Fibroblast of lung (primary cell): ENCODE measurements at regions not wholly inside any gene's neighbourhood (a gene's known extent, or its start where the extent isn't known, plus 50 kb on each side); places are given as distances from the start of the nearest gene placed in this dataset.

Experiments
- DNase-seq, 2 donors: peaks; one replicate each; pipeline versions ENCODE4 v3.0.0 to v3.0.0-alpha.2; 2010; ENCODE audit warnings: low read depth in 2 of 2
- H2AFZ ChIP-seq: 2 replicates; pipeline ENCODE4 v1.5.1; 2012; ENCODE audit warnings: low read length, control low read depth, inconsistent platforms
- H3K27ac ChIP-seq: 2 replicates; pipeline ENCODE4 v1.5.1; 2011; ENCODE audit warnings: low read length, control low read depth; ENCODE audit not compliant: insufficient read depth
- H3K27me3 ChIP-seq: 2 replicates; pipeline ENCODE4 v1.5.1; 2011; ENCODE audit warnings: mild to moderate bottlenecking, low read length; ENCODE audit not compliant: control insufficient read depth, insufficient read depth
- H3K36me3 ChIP-seq: 2 replicates; pipeline ENCODE4 v1.5.1; 2011; ENCODE audit warnings: low read length; ENCODE audit not compliant: control insufficient read depth, insufficient read depth
- H3K4me1 ChIP-seq: 2 replicates; pipeline ENCODE4 v1.5.1; 2011; ENCODE audit warnings: low read length; ENCODE audit not compliant: control insufficient read depth, insufficient read depth; ENCODE audit errors: extremely low read depth
- H3K4me2 ChIP-seq: 2 replicates; pipeline ENCODE4 v1.5.1; 2011; ENCODE audit warnings: low read length, control low read depth; ENCODE audit not compliant: insufficient read depth; ENCODE audit errors: extremely low read depth
- H3K4me3 ChIP-seq, 4 experiments: fragments of 200-600 bp in 1 of 4; sonication (generic) in 1 of 4; replicated peaks in 1 of 4; 2 replicates each; pipeline ENCODE4 v1.5.1; 2011 to 2016; ENCODE audit warnings: low read length in 4 of 4, low read depth in 3 of 4, mild to moderate bottlenecking in 3 of 4, control low read depth in 2 of 4, inconsistent platforms in 1 of 4, mixed read lengths in 1 of 4; ENCODE audit not compliant: insufficient read depth in 1 of 4; ENCODE audit errors: control extremely low read depth in 1 of 4
- H3K79me2 ChIP-seq: 2 replicates; pipeline ENCODE4 v1.5.1; 2012; ENCODE audit warnings: mild to moderate bottlenecking, low read length, inconsistent platforms; ENCODE audit not compliant: control insufficient read depth, insufficient read depth
- H3K9ac ChIP-seq: 2 replicates; pipeline ENCODE4 v1.5.1; 2011; ENCODE audit warnings: mild to moderate bottlenecking, low read length, control low read depth; ENCODE audit not compliant: insufficient read depth
- H3K9me3 ChIP-seq: 2 replicates; pipeline ENCODE4 v1.5.1; 2012; ENCODE audit warnings: low read depth, low read length; ENCODE audit not compliant: control insufficient read depth, insufficient read depth
- H4K20me1 ChIP-seq: 2 replicates; pipeline ENCODE4 v1.5.1; 2011; ENCODE audit warnings: low read length; ENCODE audit not compliant: control insufficient read depth, insufficient read depth; ENCODE audit errors: extremely low read depth
- EZH2 ChIP-seq: IDR thresholded peaks from 2 replicates; pipeline ENCODE4 v1.5.1; 2012; ENCODE audit warnings: low read length, control low read depth, mild to moderate bottlenecking; ENCODE audit errors: missing control alignments
- TF ChIP-seq, protein P1 (sequence below), 2 donors: IDR thresholded peaks in 1 of 2; conservative IDR thresholded peaks in 1 of 2; 1 replicate in 1 of 2; 2 replicates in 1 of 2; pipeline ENCODE4 v1.5.1; 2011 to 2012; ENCODE audit warnings: low read length in 2 of 2, control low read depth in 1 of 2, inconsistent platforms in 1 of 2, low read depth in 1 of 2, mild to moderate bottlenecking in 1 of 2

DNA sequence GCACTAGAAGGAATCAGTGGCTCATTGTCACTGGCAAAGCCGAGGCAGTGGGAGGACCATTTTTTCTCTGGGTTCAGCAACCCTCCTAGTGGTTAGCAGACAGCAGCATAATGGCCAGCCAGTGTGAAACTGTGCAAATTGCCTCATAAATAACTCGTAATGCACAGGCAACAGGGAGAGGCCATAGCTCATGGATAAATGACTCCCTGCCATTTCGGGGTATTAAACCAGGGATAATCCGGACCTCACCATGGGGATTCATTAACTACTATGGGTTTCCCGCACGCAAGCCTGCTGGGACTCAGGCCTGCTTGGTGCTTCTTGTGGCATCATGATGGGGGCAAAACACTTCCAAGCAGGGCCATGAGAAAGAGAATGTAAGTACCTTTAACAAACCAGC is 158.2 kb upstream of the CHD6 start:
- H4K20me1 ChIP-seq = no peaks in the 10 kb centered on the region
- H3K4me2 ChIP-seq = no peak overlapping the region
- no peaks in the 10 kb centered on the region for H3K4me1 ChIP-seq
- no peaks in the 10 kb centered on the region for H3K36me3 ChIP-seq
- no peak overlapping the region for H3K27ac ChIP-seq
- no peak overlapping the region for H3K4me3 ChIP-seq
- TF ChIP-seq, protein P1, sequence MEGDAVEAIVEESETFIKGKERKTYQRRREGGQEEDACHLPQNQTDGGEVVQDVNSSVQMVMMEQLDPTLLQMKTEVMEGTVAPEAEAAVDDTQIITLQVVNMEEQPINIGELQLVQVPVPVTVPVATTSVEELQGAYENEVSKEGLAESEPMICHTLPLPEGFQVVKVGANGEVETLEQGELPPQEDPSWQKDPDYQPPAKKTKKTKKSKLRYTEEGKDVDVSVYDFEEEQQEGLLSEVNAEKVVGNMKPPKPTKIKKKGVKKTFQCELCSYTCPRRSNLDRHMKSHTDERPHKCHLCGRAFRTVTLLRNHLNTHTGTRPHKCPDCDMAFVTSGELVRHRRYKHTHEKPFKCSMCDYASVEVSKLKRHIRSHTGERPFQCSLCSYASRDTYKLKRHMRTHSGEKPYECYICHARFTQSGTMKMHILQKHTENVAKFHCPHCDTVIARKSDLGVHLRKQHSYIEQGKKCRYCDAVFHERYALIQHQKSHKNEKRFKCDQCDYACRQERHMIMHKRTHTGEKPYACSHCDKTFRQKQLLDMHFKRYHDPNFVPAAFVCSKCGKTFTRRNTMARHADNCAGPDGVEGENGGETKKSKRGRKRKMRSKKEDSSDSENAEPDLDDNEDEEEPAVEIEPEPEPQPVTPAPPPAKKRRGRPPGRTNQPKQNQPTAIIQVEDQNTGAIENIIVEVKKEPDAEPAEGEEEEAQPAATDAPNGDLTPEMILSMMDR (conservative IDR thresholded peaks at IDR 0.05 in 1 of 2, IDR thresholded peaks at IDR 0.05 in 1 of 2; ENCODE audit: low read depth in 1 of 2, low read length in 2 of 2) = no peak
- no peak for TF ChIP-seq EZH2
- H3K9me3 ChIP-seq = no peaks in the 10 kb centered on the region
- no peaks in the 10 kb centered on the region for H3K79me2 ChIP-seq
- no peaks in the 10 kb centered on the region for H3K27me3 ChIP-seq
- DNase-seq = no peak
- H2AFZ ChIP-seq = no peak overlapping the region
- H3K9ac ChIP-seq = no peak overlapping the region

DNA sequence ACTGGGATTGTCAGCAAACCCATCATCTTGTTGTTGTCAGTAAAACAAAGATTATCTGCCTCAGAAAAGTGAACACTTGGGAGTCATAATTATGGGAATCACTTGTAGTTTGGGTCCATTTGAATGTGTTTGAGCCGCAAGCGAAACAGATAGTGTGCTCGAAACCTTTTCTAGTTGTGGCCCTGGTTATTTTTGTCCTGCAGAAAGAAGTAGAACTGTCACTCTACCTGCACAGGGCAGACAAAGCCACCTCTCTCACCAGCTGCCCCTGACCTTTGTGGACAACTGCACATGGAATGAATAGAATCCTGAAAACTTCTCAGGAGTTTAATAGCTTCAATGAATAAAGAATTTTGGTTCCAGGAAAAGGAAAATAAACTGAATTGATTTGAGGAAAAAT is 156.1 kb upstream of the CHD6 start:
- no peak for DNase-seq
- Histone ChIP-seq H3K27me3 (no peaks in the 10 kb centered on the region), H3K79me2 (no peaks in the 10 kb centered on the region), H3K9ac (no peak overlapping the region), H3K4me1 (no peaks in the 10 kb centered on the region), H3K9me3 (no peaks in the 10 kb centered on the region), H3K4me2 (no peak overlapping the region), H4K20me1 (no peaks in the 10 kb centered on the region), H3K4me3 (no peak overlapping the region), H2AFZ (no peak overlapping the region), H3K27ac (no peak overlapping the region), H3K36me3 (no peaks in the 10 kb centered on the region)
- TF ChIP-seq EZH2 = no peak
- TF ChIP-seq, protein P1 (conservative IDR thresholded peaks at IDR 0.05 in 1 of 2, IDR thresholded peaks at IDR 0.05 in 1 of 2; ENCODE audit: low read depth in 1 of 2, low read length in 2 of 2) = no peak

DNA sequence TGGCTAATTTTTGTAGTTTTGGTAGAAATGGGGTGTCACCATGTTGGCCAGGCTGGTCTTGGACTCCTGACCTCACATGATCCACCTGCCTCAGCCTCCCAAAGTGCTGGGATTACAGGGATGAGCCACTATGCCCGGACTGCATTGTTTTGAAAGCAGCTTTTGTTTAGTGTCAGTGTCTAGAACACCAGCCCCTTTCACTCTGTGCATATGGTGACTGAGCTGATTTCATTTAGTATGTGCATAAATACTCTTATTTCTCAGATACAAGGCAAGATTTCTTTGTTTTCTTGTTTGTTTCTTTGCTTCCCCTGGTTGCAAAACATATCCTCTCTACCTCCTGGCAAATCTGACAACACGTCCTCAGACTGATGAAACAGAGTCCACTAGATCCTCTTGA is 152.8 kb upstream of the CHD6 start:
- TF ChIP-seq EZH2 = no peak
- TF ChIP-seq, protein P1 (conservative IDR thresholded peaks at IDR 0.05 in 1 of 2, IDR thresholded peaks at IDR 0.05 in 1 of 2; ENCODE audit: low read depth in 1 of 2, low read length in 2 of 2) = no peak
- H3K27ac ChIP-seq = no peak overlapping the region
- no peak overlapping the region for H3K9ac ChIP-seq
- no peaks in the 10 kb centered on the region for H3K27me3 ChIP-seq
- H2AFZ ChIP-seq = no peak overlapping the region
- H4K20me1 ChIP-seq = no peaks in the 10 kb centered on the region
- H3K4me2 ChIP-seq = no peak overlapping the region
- H3K79me2 ChIP-seq = no peaks in the 10 kb centered on the region
- H3K4me3 ChIP-seq = no peak overlapping the region
- DNase-seq = no peak
- H3K9me3 ChIP-seq = no peaks in the 10 kb centered on the region
- H3K36me3 ChIP-seq = no peaks in the 10 kb centered on the region
- H3K4me1 ChIP-seq = no peaks in the 10 kb centered on the region
